ENCODE measurements at regions not wholly inside any gene's neighbourhood (a gene's known extent, or its start where the extent isn't known, plus 50 kb on each side); places are given as distances from the start of the nearest gene placed in this dataset.

GRCh38 chr10:71060476-71061426, 151.6 kb upstream of the UNC5B start:
- Histone ChIP-seq H3K27me3 (no peaks in the 10 kb centered on the region), H3K4me3 (replicated peaks in 1 of 3) (no peak overlapping the region), H3K27ac (no peak overlapping the region), H3K36me3 (no peaks in the 10 kb centered on the region), H3K9me3 (no peaks in the 10 kb centered on the region), H3K4me1 (no peaks in the 10 kb centered on the region)
- intact Hi-C loops (cut with DNase I): no loop called here
- WGBS, 2 donors: 70 to 83% methylated on average over 12 of the region's 12 CpGs
- TF ChIP-seq POLR2A (IDR thresholded peaks at IDR 0.05): no peak
- TF ChIP-seq CTCF (IDR thresholded peaks at IDR 0.05): no peak
- no peak for DNase-seq

GRCh38 chr10:71061472-71061871, 150.9 kb upstream of the UNC5B start:
- H3K27ac ChIP-seq: no peak overlapping the region
- no peak overlapping the region for H3K4me3 ChIP-seq (replicated peaks in 1 of 3)
- intact Hi-C loops (cut with DNase I): no loop called here
- no peaks in the 10 kb centered on the region for H3K36me3 ChIP-seq
- TF ChIP-seq POLR2A (IDR thresholded peaks at IDR 0.05) (no peak), CTCF (IDR thresholded peaks at IDR 0.05) (no peak)
- 52 to 72% methylated on average over 5 to 7 of the region's 8 CpGs for WGBS, 2 donors
- H3K9me3 ChIP-seq: no peaks in the 10 kb centered on the region
- no peaks in the 10 kb centered on the region for H3K27me3 ChIP-seq
- DNase-seq: no peak
- no peaks in the 10 kb centered on the region for H3K4me1 ChIP-seq

- H3K4me3 ChIP-seq (replicated peaks in 1 of 3): no peak overlapping the region
- H3K9me3 ChIP-seq: no peaks in the 10 kb centered on the region
- TF ChIP-seq CTCF (IDR thresholded peaks at IDR 0.05): no peak
- TF ChIP-seq POLR2A (IDR thresholded peaks at IDR 0.05): no peak
- no peaks in the 10 kb centered on the region for H3K4me1 ChIP-seq
- no peaks in the 10 kb centered on the region for H3K36me3 ChIP-seq
- DNase-seq: no peak
- intact Hi-C loops (cut with DNase I): no loop called here
- WGBS, 2 donors: 83 to 100% methylated on average over 3 to 5 of the region's 5 CpGs
- no peak overlapping the region for H3K27ac ChIP-seq
- H3K27me3 ChIP-seq: no peaks in the 10 kb centered on the region
Measured at GRCh38 chr10:71062156-71062555, 150.2 kb upstream of the UNC5B start.

- 74 to 78% methylated on average over 6 to 7 of the region's 7 CpGs for WGBS, 2 donors
- H3K9me3 ChIP-seq: no peaks in the 10 kb centered on the region
- TF ChIP-seq POLR2A (IDR thresholded peaks at IDR 0.05) (no peak), CTCF (IDR thresholded peaks at IDR 0.05) (no peak)
- no peak overlapping the region for H3K4me3 ChIP-seq (replicated peaks in 1 of 3)
- intact Hi-C loops (cut with DNase I): no loop called here
- H3K27ac ChIP-seq: no peak overlapping the region
- H3K4me1 ChIP-seq: no peaks in the 10 kb centered on the region
- H3K36me3 ChIP-seq: no peaks in the 10 kb centered on the region
- no peak for DNase-seq
- H3K27me3 ChIP-seq: no peaks in the 10 kb centered on the region
Measured at GRCh38 chr10:71063401-71063800, 149.0 kb upstream of the UNC5B start.

- Histone ChIP-seq H3K4me3 (replicated peaks in 1 of 3) (no peak overlapping the region), H3K9me3 (no peaks in the 10 kb centered on the region), H3K27ac (no peak overlapping the region), H3K4me1 (no peaks in the 10 kb centered on the region), H3K27me3 (no peaks in the 10 kb centered on the region), H3K36me3 (no peaks in the 10 kb centered on the region)
- intact Hi-C loops (cut with DNase I): no loop called here
- TF ChIP-seq CTCF (IDR thresholded peaks at IDR 0.05): no peak
- TF ChIP-seq POLR2A (IDR thresholded peaks at IDR 0.05): no peak
- no peak for DNase-seq
- WGBS, 2 donors: 58 to 69% methylated on average over 11 to 13 of the region's 13 CpGs
Measured at GRCh38 chr10:71064413-71065118, 147.8 kb upstream of the UNC5B start.

Measured in thyroid gland (tissue), 4 donors.